Endothelial cell of umbilical vein (primary cell): ENCODE measurements at regions not wholly inside any gene's neighbourhood (a gene's known extent, or its start where the extent isn't known, plus 50 kb on each side); places are given as distances from the start of the nearest gene placed in this dataset.

Source experiments
- BruUV-seq: library from RNA; stranded (reverse); fragments of 400-500 nt; replicated peaks from 2 replicates; lab custom pipeline; 2021; lab: Mats Ljungman, UMichigan
- CTCF ChIA-PET: fragments of 300-600, 350-600 bp; sonication (Branson Sonifier 250); formaldehyde crosslinking; loops from one replicate; lab custom pipeline; 2021; ENCODE audit warnings: antibody characterized with exemption, inconsistent platforms; lab: Charles Lee
- POLR2A ChIA-PET: fragments of 300-600, 350-600 bp; sonication (Branson Sonifier 250); formaldehyde crosslinking; loops from one replicate; lab custom pipeline; 2021; ENCODE audit warnings: antibody characterized with exemption, inconsistent platforms; lab: Charles Lee
- DNase-seq: peaks from one replicate; pipeline ENCODE4 v3.0.0-alpha.2; 2011; ENCODE audit warnings: low read depth, low spot score
- FAIRE-seq: peaks from 2 replicates; lab custom pipeline; 2011; peaks lifted over from hg19 to GRCh38; lab: Jason Lieb, UNC
- H2AFZ ChIP-seq: 2 replicates; pipeline ENCODE4 v1.6.0; 2012; ENCODE audit warnings: low read depth, low read length, control low read depth, inconsistent platforms
- H3K27ac ChIP-seq: 2 replicates; pipeline ENCODE4 v1.5.1; 2011; ENCODE audit warnings: low read depth, mild to moderate bottlenecking, control low read depth, low read length, moderate library complexity; ENCODE audit not compliant: insufficient read depth
- H3K27me3 ChIP-seq, 2 experiments: 2 replicates each; pipeline versions ENCODE4 v1.6.0 to v1.6.1; 2011; ENCODE audit warnings: low read length in 2 of 2, mixed read lengths in 1 of 2; ENCODE audit not compliant: control insufficient read depth in 2 of 2, insufficient read depth in 2 of 2
- H3K36me3 ChIP-seq, 2 experiments: 2 replicates in 1 of 2; 3 replicates in 1 of 2; pipeline ENCODE4 v1.5.1; 2011; ENCODE audit warnings: low read length in 2 of 2, mild to moderate bottlenecking in 1 of 2, moderate library complexity in 1 of 2; ENCODE audit not compliant: control insufficient read depth in 2 of 2, insufficient read depth in 2 of 2; ENCODE audit errors: extremely low read depth in 1 of 2
- H3K4me1 ChIP-seq: 3 replicates; pipeline ENCODE4 v1.5.1; 2011; ENCODE audit warnings: mild to moderate bottlenecking, low read length; ENCODE audit not compliant: control insufficient read depth, insufficient read depth; ENCODE audit errors: extremely low read depth
- H3K4me2 ChIP-seq: 2 replicates; pipeline ENCODE4 v1.6.1; 2011; ENCODE audit warnings: low read length, control low read depth, mixed read lengths; ENCODE audit not compliant: insufficient read depth
- H3K4me3 ChIP-seq, 3 experiments: fragments of 200-600 bp in 1 of 3; sonication (generic), shearing (Covaris generic) in 1 of 3; replicated peaks in 1 of 3; 2 replicates each; pipeline ENCODE4 v1.5.1; 2011 to 2016; ENCODE audit warnings: control low read depth in 3 of 3, low read length in 3 of 3, mild to moderate bottlenecking in 2 of 3, inconsistent platforms in 1 of 3, low read depth in 1 of 3, moderate library complexity in 1 of 3; ENCODE audit not compliant: insufficient read depth in 1 of 3
- H3K79me2 ChIP-seq: 2 replicates; pipeline ENCODE4 v1.6.0; 2012; ENCODE audit warnings: low read length, inconsistent platforms; ENCODE audit not compliant: control insufficient read depth, insufficient read depth
- H3K9ac ChIP-seq: replicated peaks from 2 replicates; pipeline ENCODE3; 2011; ENCODE audit warnings: low read length, control low read depth; ENCODE audit not compliant: insufficient read depth; ENCODE audit errors: extremely low read depth
- H3K9me1 ChIP-seq: replicated peaks from 3 replicates; pipeline ENCODE4 v1.6.0; 2011; ENCODE audit warnings: mild to moderate bottlenecking, low read length; ENCODE audit not compliant: control insufficient read depth, insufficient read depth; ENCODE audit errors: extremely low read depth
- H3K9me3 ChIP-seq: replicated peaks from 2 replicates; pipeline ENCODE4 v1.5.1; 2012; ENCODE audit warnings: low read length, inconsistent platforms; ENCODE audit not compliant: control insufficient read depth, insufficient read depth
- H4K20me1 ChIP-seq: replicated peaks from 2 replicates; pipeline ENCODE3; 2011; ENCODE audit warnings: mild to moderate bottlenecking, low read length; ENCODE audit not compliant: control insufficient read depth, insufficient read depth; ENCODE audit errors: extremely low read depth
- EZH2 ChIP-seq: IDR thresholded peaks from 2 replicates; pipeline ENCODE4 v1.6.1; 2012; ENCODE audit warnings: borderline replicate concordance, low read depth, mild to moderate bottlenecking, moderate library complexity, low read length, inconsistent platforms; ENCODE audit not compliant: severe bottlenecking
- FOS ChIP-seq: IDR thresholded peaks from 2 replicates; pipeline ENCODE4 v1.6.1; 2011; ENCODE audit warnings: mild to moderate bottlenecking, low read length, moderate library complexity, borderline replicate concordance; ENCODE audit not compliant: insufficient read depth
- GATA2 ChIP-seq: IDR thresholded peaks from 2 replicates; pipeline ENCODE4 v1.7.0; 2011; ENCODE audit warnings: low read depth, mild to moderate bottlenecking, moderate library complexity, mixed read lengths, low read length; ENCODE audit not compliant: insufficient read length, insufficient read depth
- JUN ChIP-seq: IDR thresholded peaks from 2 replicates; pipeline ENCODE4 v1.6.1; 2011; ENCODE audit warnings: borderline replicate concordance, low read depth; ENCODE audit not compliant: insufficient read length, insufficient read depth
- MAX ChIP-seq: IDR thresholded peaks from 2 replicates; pipeline ENCODE4 v1.6.1; 2011; ENCODE audit not compliant: insufficient read depth, insufficient read length
- MYC ChIP-seq: IDR thresholded peaks from one replicate; pipeline ENCODE4 v1.6.1; 2011; ENCODE audit warnings: mild to moderate bottlenecking, low read depth, low read length
- POLR2A ChIP-seq: IDR thresholded peaks from 2 replicates; pipeline ENCODE4 v1.6.1; 2012; ENCODE audit warnings: low read depth, mild to moderate bottlenecking, control low read depth, low read length
- POLR2AphosphoS5 ChIP-seq: IDR thresholded peaks from 2 replicates; pipeline ENCODE4 v1.6.1; 2012; ENCODE audit warnings: low read depth, mild to moderate bottlenecking, control low read depth, low read length, moderate library complexity; ENCODE audit not compliant: insufficient read depth
- dilution Hi-C: fragments of 300-500 bp; cut with MboI; formaldehyde crosslinking; loops from one replicate; pipeline ENCODE4 v1.15.0; 2019; ENCODE audit warnings: low sequenced_read_pairs; ENCODE audit not compliant: extremely low pct_ligation_motif_present
- intact Hi-C: fragments of 100-400 bp; cut with micrococcal nuclease; formaldehyde crosslinking; loops from one replicate; pipeline ENCODE4 v1.10.0; 2022
- TF ChIP-seq, protein P1 (sequence below), 2 donors: IDR thresholded peaks; 1 replicate in 1 of 2; 2 replicates in 1 of 2; pipeline ENCODE4 v1.5.1; 2011; ENCODE audit warnings: low read length in 2 of 2, mild to moderate bottlenecking in 2 of 2, moderate library complexity in 2 of 2, control low read depth in 1 of 2, inconsistent platforms in 1 of 2, low read depth in 1 of 2; ENCODE audit not compliant: insufficient read depth in 1 of 2; ENCODE audit errors: extremely low read depth in 1 of 2

DNA sequence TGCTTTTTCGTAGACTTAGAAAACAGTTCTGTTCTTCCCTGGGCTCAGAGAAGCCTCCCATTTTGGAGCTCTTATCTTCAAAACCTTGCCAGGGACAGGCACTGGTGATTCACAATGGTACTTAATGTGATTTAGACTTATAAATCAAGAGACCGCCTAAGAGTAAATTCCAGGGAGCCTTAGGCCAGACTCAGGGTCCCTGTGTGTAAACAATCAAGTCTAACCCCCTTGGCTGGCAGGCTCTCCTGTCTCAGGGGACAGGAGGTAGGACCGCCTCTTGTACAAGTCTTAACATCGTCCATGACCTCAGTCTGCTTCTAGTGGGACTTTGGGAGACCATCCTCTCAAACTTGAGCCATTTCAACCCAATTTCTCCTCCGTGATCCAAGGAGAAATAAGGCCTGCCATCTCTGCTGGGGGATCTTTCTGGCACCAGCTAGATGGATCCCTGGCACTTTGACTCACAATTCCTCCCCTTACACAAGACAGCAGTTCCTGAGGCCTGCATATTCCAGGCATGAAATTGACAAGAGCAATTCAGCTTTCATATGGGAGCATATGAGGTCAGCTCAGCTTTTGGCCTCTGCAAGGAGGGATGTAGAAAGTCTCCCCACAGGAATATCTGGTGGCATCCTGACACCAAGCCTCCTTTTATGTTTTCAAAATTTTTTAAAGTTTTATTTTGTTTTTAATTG lies 487.0 kb downstream of the TNS1 start:
- DNase-seq = no peak
- TF ChIP-seq, protein P1, sequence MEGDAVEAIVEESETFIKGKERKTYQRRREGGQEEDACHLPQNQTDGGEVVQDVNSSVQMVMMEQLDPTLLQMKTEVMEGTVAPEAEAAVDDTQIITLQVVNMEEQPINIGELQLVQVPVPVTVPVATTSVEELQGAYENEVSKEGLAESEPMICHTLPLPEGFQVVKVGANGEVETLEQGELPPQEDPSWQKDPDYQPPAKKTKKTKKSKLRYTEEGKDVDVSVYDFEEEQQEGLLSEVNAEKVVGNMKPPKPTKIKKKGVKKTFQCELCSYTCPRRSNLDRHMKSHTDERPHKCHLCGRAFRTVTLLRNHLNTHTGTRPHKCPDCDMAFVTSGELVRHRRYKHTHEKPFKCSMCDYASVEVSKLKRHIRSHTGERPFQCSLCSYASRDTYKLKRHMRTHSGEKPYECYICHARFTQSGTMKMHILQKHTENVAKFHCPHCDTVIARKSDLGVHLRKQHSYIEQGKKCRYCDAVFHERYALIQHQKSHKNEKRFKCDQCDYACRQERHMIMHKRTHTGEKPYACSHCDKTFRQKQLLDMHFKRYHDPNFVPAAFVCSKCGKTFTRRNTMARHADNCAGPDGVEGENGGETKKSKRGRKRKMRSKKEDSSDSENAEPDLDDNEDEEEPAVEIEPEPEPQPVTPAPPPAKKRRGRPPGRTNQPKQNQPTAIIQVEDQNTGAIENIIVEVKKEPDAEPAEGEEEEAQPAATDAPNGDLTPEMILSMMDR (IDR thresholded peaks at IDR 0.05; ENCODE audit: extremely low read depth in 1 of 2, insufficient read depth in 1 of 2, low read depth in 1 of 2, low read length in 2 of 2) = no peak
- TF ChIP-seq FOS (no peak), POLR2AphosphoS5 (no peak), POLR2A (no peak), MAX (no peak), MYC (no peak), GATA2 (no peak), JUN (no peak), EZH2 (no peak)
- Histone ChIP-seq H3K27ac (no peak overlapping the region), H3K4me2 (no peak overlapping the region), H3K79me2 (no peaks in the 10 kb centered on the region), H3K36me3 (no peaks in the 10 kb centered on the region), H3K9me3 (no peaks in the 10 kb centered on the region), H2AFZ (no peak overlapping the region), H3K4me3 (no peak overlapping the region), H3K9ac (no peak overlapping the region), H3K9me1 (no peaks in the 10 kb centered on the region), H4K20me1 (no peaks in the 10 kb centered on the region), H3K27me3 (peaks cover 0 to 4% of the 10 kb centered on the region in 2 experiments), H3K4me1 (no peaks in the 10 kb centered on the region)
- FAIRE-seq = no peak
- POLR2A ChIA-PET = no interaction called here
- CTCF ChIA-PET = no interaction called here
- no TSS peak for BruUV-seq
- intact Hi-C loops = no loop called here
- dilution Hi-C loops = no loop called here
